Nephron (organoid): ENCODE measurements at regions not wholly inside any gene's neighbourhood (a gene's known extent, or its start where the extent isn't known, plus 50 kb on each side); places are given as distances from the start of the nearest gene placed in this dataset.
A peak's percentile ranks its signal among the peaks of the same experiment; 100 is the strongest.

Experiments
- H3K27ac Mint-ChIP-seq, 3 experiments: 2 replicates each; pipeline ENCODE4 v1.8.0; 2020; ENCODE audit warnings: mixed read lengths in 3 of 3, mild to moderate bottlenecking in 2 of 3, moderate library complexity in 1 of 3
- H3K27me3 Mint-ChIP-seq: 2 replicates; pipeline ENCODE4 v1.8.0; 2021; ENCODE audit warnings: low read depth, mild to moderate bottlenecking, moderate library complexity, mixed read lengths
- H3K36me3 Mint-ChIP-seq: 2 replicates; pipeline ENCODE4 v1.8.0; 2020; ENCODE audit warnings: low read depth, mixed read lengths
- H3K4me1 Mint-ChIP-seq: 2 replicates; pipeline ENCODE4 v1.8.0; 2020; ENCODE audit warnings: mixed read lengths
- H3K4me3 Mint-ChIP-seq, 3 experiments: 2 replicates each; pipeline ENCODE4 v1.8.0; 2020; ENCODE audit warnings: mild to moderate bottlenecking in 3 of 3, mixed read lengths in 3 of 3, moderate library complexity in 2 of 3
- H3K9me3 Mint-ChIP-seq: 2 replicates; pipeline ENCODE4 v1.8.0; 2020; ENCODE audit warnings: mixed read lengths
- CTCF ChIP-seq, 3 experiments: fragments of 200-600 bp; sonication (generic); IDR thresholded peaks; one replicate each; pipeline ENCODE4 v1.5.0; 2021; ENCODE audit warnings: antibody characterized with exemption in 3 of 3; ENCODE audit not compliant: unreplicated experiment in 3 of 3

GRCh38 chr12:87853448-87854003 is 175.7 kb downstream of the C12orf50 start:
- Mint-ChIP-seq H3K27me3 (no peaks in the 10 kb centered on the region), H3K9me3 (peaks cover 8% of the 10 kb centered on the region), H3K36me3 (peaks cover 8% of the 10 kb centered on the region), H3K4me3 (no peak overlapping the region), H3K4me1 (peaks cover 5% of the 10 kb centered on the region), H3K27ac (no peak overlapping the region)
- TF ChIP-seq CTCF (IDR thresholded peaks at IDR 0.05; ENCODE audit: unreplicated experiment in 3 of 3), result no peak

- Mint-ChIP-seq H3K4me1 (peaks cover 12% of the 10 kb centered on the region), H3K27me3 (no peaks in the 10 kb centered on the region), H3K27ac (no peak overlapping the region), H3K9me3 (peaks cover 8% of the 10 kb centered on the region), H3K36me3 (peaks cover 8% of the 10 kb centered on the region), H3K4me3 (no peak overlapping the region)
- no peak for TF ChIP-seq CTCF (IDR thresholded peaks at IDR 0.05; ENCODE audit: unreplicated experiment in 3 of 3)
Measured at GRCh38 chr12:87849074-87849473, 180.1 kb downstream of the C12orf50 start.

- H3K4me3 Mint-ChIP-seq, result no peak overlapping the region
- peaks cover 5% of the 10 kb centered on the region for H3K9me3 Mint-ChIP-seq
- H3K4me1 Mint-ChIP-seq, result peaks cover 12% of the 10 kb centered on the region
- peak; percentile 79 to 94 (median 88) for TF ChIP-seq CTCF (IDR thresholded peaks at IDR 0.05; ENCODE audit: unreplicated experiment in 3 of 3)
- H3K27me3 Mint-ChIP-seq, result no peaks in the 10 kb centered on the region
- H3K36me3 Mint-ChIP-seq, result peaks cover 4% of the 10 kb centered on the region
- H3K27ac Mint-ChIP-seq, result peak overlapping the region in 2 of 3 experiments; percentile 57 to 59
Measured at GRCh38 chr12:87848248-87848868, 180.8 kb downstream of the C12orf50 start.

GRCh38 chr12:87847147-87847546 is 182.1 kb downstream of the C12orf50 start:
- Mint-ChIP-seq H3K9me3 (peaks cover 5% of the 10 kb centered on the region), H3K4me1 (peaks cover 12% of the 10 kb centered on the region), H3K36me3 (peaks cover 4% of the 10 kb centered on the region), H3K27me3 (no peaks in the 10 kb centered on the region), H3K27ac (peak overlapping the region in 1 of 3 experiments; percentile 57), H3K4me3 (no peak overlapping the region)
- no peak for TF ChIP-seq CTCF (IDR thresholded peaks at IDR 0.05; ENCODE audit: unreplicated experiment in 3 of 3)

GRCh38 chr12:87846045-87846444 is 183.2 kb downstream of the C12orf50 start:
- H3K4me3 Mint-ChIP-seq, result no peak overlapping the region
- H3K27ac Mint-ChIP-seq, result peak overlapping the region in 1 of 3 experiments; percentile 54
- H3K27me3 Mint-ChIP-seq, result no peaks in the 10 kb centered on the region
- no peaks in the 10 kb centered on the region for H3K9me3 Mint-ChIP-seq
- peaks cover 12% of the 10 kb centered on the region for H3K4me1 Mint-ChIP-seq
- H3K36me3 Mint-ChIP-seq, result no peaks in the 10 kb centered on the region
- TF ChIP-seq CTCF (IDR thresholded peaks at IDR 0.05; ENCODE audit: unreplicated experiment in 3 of 3), result no peak

GRCh38 chr12:87841935-87842334 is 187.3 kb downstream of the C12orf50 start:
- Mint-ChIP-seq H3K4me1 (no peaks in the 10 kb centered on the region), H3K4me3 (no peak overlapping the region), H3K9me3 (peaks cover 2% of the 10 kb centered on the region), H3K36me3 (no peaks in the 10 kb centered on the region), H3K27ac (no peak overlapping the region), H3K27me3 (no peaks in the 10 kb centered on the region)
- no peak for TF ChIP-seq CTCF (IDR thresholded peaks at IDR 0.05; ENCODE audit: unreplicated experiment in 3 of 3)
